RPMI7951 (cell line): ENCODE measurements at regions not wholly inside any gene's neighbourhood (a gene's known extent, or its start where the extent isn't known, plus 50 kb on each side); places are given as distances from the start of the nearest gene placed in this dataset.
A peak's percentile ranks its signal among the peaks of the same experiment; 100 is the strongest.
"Not testable (repeated sequence)": the region's sequence is repeated elsewhere in the genome, so short reads cannot be mapped to it uniquely, and the experiment has no call there.

ENCODE experiments used
- DNase-seq: peaks from one replicate; pipeline ENCODE4 v3.0.0-alpha.2; 2012; ENCODE audit warnings: low read depth

DNA sequence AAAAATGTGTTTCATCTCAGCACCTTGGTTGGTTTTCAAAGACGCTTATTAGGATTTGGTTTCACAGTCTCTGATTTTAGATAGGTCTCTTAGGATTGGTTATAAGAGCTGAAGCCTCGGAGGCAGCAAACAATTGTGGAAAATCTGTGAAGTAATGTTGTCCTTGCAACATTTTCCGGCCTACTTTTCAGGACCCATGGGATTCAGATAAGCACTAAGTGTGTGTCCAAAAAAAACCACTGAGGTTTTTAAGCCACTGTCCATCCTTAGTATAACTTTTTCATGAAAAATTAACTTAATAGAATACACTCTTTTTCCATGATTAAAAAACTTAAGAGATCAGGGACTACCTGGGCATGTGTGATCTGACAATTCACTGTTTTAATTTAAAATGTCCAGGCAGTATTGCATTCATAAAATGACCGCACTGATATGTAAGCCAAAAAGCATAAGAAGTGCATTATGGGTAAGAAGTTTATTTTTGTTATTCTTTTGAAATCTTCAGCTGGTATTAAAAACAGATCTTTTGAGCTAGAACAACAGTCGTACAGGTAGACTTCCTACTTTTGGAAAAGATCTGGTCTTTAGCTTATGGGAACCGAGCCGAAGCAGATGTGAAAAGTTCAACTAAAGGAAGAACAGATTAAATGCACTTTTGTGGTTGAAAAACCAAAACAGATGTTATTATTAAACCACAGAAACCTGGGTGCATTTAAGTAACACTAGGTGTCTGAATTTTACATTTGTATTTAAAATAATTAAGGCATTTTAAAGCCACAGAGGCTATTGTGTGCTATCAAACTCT lies 479.4 kb upstream of the ZEB2 start:
- peak; percentile 86 for DNase-seq

DNA sequence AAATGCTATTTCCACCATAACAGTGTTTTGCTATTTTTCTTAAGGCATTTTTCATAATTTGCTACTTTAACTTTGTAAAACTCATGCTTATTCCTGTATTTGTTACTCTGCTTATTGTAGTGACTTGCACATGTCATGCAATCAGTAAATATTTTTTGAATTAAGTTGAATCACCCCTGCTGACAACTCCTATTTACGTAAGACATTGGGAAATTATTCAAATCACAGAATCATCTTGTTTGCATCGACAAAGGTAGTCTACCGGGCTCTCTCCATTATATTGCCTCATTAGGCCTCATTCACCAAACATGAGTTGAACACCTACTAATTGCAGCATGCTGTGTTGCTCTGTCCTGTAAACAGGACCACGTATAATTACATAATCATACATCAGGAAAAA lies 478.5 kb upstream of the ZEB2 start:
- no peak for DNase-seq

DNA sequence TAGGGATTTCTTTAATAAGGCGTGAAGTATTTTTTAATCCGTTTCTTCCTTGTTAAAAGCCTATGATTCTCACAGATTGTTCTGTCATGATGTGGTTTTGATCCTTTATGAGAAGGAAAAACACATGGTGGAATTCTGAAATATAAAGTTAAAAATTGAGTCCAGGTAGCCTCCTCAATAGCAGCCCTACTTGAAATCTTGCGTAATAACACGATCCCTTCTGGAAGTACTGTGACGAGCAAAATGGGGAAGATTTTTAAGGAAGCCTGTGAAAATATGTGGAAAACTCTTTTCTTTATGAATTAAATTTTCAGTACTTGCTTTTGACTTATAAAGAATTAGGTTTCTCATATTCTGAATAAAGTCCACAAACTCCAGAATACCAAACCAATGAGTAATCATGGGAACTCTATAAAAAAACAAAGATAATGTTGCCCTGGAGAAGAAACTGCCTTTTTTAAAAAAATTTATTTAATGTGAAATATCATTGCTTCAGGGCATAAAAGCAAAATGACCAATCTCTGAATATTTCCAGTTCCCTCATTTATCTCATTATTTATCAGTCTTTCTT lies 476.4 kb upstream of the ZEB2 start:
- peak; percentile 68 for DNase-seq

DNA sequence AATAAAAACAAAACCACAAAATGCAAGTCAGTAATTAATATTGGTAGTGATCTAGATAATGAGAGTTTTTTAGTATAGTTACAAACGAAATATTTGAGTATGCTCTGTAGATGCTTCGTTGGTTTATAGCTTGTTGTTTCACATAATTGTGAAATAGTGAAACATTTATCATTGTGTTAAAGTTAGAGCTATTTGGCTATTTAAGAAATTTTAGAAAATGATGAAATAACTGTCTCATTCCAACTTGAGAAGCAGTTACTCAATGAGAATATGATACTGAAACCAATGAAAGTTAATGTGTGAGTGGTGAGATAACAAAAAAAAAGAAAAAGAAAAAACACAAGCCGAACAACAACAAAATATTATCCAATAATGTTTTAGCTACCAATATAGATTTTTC lies 475.6 kb upstream of the ZEB2 start:
- DNase-seq, result no peak

DNA sequence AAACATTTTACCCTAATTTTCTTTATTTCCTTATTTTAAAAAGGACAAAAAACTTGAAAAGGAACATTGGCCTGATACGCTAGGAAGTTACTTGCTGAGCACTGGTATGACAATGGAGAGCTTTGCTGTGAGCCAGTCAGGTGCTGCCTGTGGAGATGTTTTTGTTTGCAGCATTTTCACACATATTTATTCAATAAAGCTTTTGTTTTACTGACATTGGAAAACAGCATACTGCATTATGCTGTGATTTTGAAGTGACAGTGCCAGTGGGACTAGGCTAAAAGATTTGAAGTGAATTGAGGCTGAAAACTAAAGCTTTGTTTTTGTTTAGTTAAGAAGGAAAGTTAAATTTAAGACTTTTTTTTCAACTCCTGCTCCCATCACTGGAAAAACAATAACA lies 470.7 kb upstream of the ZEB2 start:
- no peak for DNase-seq

DNA sequence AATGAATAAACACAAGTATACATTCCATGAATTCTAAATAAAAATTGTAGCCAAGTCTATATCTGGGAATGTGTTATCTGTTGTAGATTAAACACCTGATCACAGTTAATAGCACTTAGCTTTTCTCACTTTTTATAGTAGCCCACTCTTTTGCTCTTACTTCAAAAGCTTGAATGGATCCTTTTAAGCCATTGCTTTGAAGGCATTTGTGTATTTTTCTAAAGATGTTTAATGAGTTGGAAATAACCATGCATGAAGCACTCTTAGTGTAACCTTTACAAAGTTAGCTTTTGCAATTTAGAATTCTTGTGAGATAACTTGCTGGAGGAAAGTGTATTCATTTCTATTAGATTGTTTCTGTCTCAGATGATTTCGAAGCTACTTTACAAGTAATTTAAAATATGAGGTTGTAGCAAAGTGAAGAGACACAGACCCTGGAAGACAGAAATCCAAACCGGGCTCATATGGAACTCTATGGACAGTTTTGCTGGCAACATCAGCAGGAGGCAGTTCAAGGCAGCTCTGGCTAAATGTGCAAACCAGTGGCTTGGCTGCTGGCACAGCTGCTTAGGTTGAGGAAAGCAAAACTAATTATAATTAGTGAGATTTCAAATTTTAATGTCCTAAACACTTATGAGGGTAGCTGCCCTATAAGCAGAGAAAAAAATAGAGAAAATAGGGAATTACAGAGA lies 469.8 kb upstream of the ZEB2 start:
- no peak for DNase-seq

DNA sequence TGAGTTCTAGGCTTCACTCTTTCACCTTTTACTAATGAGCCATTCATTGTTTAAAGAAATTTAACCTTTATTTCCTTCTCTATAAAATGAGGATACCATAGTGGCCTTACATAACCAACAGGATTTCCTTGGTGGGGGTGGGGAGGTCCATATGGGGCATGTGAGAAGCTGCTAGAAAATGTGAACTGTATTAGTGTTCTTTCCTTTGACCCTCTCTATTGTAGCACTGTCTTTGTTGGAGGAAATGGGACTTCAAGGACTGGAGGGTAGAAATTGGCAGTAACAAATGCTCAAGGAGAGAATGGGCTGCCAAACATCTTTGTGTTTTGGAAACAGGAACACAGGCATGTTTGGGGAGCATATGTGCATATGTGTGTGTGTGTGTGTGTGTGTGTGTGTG lies 468.7 kb upstream of the ZEB2 start:
- no peak for DNase-seq

DNA sequence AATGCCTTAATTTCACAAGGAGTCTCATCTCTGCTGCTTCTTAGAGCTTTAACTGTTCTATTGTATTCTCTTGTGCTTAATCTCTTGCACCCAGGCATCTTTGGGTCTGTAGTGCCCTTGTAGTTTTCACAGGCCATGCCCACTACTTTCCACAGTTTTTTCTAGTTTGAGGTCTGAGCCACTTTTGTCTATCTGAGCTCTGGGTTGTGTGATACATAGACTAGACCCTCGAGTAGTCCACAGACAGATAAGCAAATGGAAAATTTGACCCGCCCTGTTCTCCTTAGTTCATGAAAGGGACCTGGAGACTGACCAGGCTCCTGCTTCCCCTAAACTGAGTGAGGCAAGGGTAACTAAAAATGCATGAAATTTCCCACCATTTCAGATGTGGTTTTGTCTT lies 466.8 kb upstream of the ZEB2 start:
- no peak for DNase-seq

DNA sequence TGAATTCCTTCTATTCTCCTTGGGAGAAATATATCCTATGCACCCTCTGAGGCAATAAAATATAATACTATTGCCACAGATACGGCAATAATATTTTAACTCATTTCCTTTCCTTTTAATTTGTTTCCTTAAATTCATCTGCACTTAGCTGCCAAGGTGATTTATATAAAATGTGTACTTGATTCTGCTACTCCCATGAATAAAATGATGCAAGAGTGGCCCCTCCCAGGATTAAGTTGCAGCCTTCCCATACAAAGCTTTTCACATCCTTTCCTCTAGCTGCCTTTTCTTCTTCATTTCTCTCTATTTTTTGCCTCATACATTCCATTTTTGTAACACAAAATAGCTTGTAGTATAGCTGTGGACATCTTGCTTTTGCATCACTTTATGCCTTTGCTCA lies 464.1 kb upstream of the ZEB2 start:
- no peak for DNase-seq

DNA sequence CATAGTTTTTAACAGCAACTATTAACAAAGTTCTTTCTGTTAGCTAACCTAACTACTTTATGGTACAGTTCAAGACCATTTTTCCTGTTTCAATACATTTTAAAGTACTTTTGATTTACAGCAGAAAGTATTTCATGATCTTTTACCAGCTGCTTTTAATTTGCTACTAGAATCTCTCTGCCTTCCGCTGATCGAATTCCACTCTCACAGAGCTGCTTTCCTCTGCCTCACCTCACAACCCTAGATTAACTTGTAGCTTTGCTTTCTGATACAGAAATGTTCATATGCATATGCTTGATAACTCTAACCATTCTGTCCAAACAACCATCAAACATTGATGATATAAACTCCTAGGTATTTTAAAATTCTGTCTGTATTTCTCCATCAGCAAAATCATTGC lies 463.2 kb upstream of the ZEB2 start:
- no peak for DNase-seq

DNA sequence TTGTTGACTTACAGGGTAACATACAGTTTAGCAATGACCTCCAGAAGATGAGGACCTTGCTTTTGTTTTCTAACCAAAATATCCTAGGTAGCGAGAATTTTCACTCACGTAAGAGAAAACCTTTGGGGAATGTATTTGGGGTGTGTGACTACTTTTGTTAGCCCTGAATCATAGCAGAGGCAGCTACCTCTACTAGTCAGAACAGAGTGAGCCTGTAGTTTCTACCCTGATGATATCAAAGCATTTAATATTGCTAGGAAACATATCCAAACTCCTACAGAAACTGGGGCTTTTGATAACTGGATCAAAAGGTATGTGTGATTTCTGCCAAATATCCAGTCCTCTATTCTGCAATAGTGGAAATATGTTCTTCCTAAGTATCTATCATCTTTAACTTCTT lies 462.6 kb upstream of the ZEB2 start:
- DNase-seq, result no peak

DNA sequence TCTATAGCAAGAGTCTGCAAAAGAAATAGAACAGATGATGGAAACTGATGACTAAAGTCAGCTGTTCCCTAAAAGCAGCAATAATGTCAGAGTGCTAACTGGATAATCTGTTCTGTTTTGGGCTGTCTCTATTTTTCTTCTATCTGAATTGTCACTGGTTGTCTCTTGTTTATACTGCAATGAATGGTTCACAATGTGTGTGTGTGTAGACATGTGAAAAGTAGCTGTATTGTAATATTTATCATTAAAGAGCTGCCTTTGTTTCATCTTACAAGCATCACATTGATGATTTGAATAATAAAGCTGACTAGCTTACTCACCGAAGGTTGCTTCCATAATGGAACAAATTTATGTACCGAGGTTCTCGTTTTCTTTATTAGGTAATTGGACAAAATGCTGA lies 456.0 kb upstream of the ZEB2 start:
- DNase-seq, result no peak

DNA sequence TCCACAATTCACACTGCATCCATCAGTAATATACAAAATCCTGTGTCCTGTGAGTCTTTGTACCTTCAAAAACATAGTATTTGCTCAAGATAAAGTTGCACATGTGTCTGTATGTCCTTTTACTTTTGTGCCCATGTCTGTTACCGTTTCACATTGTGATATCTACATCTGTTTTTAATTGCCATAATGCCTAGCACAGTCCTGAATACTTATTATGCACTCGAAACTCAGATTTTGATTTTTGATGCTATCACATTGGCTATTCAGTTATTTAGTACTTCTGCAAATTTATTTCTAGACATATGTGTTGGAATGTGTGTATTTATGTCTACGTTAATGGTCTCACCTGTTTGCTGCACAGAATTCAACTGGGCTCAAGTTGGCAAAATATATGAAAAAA lies 452.8 kb upstream of the ZEB2 start:
- DNase-seq, result no peak

DNA sequence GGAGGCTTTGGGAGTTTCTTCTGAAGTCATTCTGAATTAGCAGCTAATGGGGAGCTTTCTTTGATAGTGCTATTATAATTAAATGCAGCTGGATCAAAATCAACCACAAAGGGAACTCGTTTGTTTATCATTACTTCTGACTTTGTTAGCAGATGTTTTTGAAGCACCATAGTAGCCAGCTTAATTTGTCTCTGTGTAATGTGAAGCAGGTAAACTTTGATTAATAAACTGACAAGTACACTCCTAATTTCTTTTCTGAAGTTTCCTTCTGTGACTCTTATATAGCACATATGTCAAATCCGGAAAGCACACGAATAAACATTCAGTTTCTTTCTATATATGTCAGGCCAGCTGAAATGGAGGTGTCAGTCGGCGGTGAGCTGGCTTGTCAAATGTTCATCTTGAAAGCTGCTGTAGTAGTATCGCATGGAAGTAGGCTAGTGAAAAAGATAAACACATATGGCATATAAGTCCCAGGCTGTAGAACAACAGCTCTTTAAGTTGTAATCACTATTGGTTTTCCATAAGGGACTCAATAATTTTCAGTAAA lies 451.9 kb upstream of the ZEB2 start:
- peak; percentile 10 for DNase-seq

DNA sequence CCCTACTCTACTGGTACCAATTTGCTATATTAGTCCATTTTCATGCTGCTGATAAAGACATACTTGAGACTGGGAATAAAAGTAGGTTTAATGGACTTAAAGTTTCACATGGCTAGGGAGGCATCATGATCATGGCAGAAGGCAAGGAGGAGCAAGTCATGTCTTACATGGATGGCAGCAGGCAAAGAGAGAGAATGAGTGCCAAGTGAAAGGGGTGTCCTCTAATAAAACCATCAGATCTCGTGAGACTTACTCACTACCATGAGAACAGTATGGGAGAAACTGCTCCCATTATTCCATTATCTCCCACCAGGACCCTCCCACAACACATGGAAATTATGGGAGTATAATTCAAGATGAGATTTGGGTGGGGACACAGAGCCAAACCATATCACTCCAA lies 450.5 kb upstream of the ZEB2 start:
- not testable (repeated sequence) for DNase-seq

DNA sequence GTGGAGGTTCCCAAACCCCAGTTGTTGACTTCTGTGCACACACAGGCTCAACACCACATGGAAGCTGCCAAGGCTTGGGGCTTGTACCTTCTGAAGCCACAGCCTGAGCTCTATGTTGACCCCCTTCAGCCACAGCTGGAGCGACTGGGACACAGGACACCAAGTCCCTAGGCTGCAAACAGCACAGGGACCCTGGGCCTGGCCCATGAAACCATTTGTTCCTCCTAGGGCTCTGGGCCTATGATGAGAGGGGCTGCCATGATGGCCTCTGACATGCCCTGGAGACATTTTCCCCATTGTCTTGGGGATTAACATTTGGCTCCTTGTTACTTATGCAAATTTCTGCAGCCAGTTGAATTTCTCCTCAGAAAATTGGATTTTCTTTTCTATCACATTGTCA lies 449.6 kb upstream of the ZEB2 start:
- not testable (repeated sequence) for DNase-seq

DNA sequence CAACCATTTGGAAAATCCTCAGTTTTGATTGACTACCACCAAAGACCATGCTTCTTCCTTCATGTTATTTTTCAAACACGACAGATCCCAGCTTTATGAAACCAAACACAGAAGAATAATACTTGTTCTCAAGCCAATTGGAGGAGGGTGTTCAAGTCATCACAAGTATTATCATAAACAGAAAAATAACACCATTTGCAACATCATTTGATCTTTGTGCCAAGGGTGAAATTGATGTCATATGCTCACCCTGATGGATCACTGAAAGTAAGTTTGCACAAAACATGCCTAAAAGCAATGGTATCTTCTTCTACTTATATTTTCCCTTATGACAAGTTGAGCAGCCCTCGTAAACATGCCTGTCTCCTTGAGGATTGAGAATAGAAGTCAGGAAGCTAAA lies 448.0 kb upstream of the ZEB2 start:
- DNase-seq, result no peak

DNA sequence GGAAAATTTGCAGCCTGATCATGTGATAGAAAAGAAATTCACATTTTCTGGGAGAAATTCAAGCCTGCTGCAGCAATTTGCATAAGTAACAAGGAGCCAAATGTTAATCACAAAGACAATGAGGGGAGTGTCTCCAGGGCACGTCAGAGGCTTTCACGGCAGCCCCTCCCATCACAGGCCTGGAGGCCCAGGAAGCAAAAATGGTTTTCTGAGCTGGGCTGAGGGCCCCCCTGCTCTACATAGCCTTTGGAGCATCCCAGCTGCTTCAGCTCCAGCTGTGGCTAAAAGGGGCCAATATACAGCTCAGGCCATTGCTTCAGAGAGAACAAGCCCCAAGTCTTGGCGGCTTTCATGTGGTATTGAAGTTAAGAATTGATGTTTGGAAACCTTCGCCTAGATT lies 445.3 kb upstream of the ZEB2 start:
- no peak for DNase-seq

DNA sequence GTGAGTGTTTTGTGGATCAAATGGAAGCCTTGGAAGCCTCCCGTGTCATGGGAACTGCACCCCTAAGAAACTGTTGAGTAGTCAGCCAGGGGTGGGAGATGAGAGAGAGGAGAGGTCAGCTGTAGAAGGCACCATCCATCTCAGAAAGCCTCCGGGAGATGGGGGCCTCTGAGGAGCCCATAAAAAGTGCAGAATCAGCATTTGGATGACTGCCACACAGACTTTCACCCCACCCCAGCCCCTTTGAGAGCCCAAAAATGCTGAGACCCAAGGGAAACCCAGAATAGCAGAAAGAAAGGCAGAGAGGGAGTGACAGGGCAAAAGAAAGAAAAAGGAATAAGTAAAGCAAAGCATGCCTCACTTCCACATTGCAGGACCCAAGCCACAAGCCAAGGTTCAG lies 443.1 kb upstream of the ZEB2 start:
- DNase-seq, result no peak

DNA sequence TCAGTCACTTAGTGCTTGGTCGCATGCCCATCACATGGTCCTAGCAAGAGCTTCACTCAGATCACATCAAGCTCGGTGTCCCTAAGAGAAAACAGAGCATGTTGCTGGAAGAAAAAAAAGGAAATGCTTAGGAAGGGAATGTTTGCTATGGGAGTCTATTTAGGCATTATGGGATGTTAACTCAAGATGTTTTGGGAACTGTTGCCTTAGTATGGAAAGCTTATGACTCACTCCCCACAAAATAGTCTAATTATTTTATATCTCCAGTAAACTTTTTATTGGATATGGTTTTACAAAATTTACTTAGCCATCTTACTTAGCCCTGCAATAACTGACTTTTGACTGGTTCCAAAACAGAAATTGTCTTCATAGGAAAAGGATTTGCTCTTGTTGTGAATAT lies 439.5 kb upstream of the ZEB2 start:
- DNase-seq, result no peak

DNA sequence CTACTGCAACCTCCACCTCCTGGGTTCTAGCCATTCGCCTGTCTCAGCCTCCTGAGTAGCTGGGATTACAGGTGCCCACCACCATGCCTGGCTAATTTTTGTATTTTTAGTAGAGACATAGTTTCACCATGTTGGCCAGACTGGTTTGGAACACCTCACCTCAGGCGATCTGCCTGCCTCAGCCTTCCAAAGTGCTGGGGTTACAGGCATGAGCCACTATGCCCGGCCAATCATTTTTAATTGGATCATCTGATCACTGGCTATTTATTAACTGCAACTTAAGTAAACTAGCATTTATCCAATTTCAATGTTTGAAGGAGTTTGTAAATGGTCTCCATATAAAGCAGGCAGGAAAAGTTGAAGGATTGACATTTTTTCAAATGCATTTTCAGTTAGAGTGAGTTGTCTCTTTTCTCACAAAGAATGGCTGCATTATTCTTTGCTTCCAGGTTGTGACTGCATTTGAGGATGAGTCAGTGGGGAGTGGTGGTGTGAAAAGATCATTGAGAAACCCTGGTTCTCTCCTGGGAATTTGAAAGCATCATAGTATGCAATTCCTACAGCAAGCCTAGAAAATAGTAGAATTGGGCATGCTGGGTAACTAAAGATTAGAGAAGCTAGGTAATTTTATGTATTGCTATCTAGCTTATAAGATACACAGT lies 431.1 kb upstream of the ZEB2 start:
- DNase-seq, result peak; percentile 86

DNA sequence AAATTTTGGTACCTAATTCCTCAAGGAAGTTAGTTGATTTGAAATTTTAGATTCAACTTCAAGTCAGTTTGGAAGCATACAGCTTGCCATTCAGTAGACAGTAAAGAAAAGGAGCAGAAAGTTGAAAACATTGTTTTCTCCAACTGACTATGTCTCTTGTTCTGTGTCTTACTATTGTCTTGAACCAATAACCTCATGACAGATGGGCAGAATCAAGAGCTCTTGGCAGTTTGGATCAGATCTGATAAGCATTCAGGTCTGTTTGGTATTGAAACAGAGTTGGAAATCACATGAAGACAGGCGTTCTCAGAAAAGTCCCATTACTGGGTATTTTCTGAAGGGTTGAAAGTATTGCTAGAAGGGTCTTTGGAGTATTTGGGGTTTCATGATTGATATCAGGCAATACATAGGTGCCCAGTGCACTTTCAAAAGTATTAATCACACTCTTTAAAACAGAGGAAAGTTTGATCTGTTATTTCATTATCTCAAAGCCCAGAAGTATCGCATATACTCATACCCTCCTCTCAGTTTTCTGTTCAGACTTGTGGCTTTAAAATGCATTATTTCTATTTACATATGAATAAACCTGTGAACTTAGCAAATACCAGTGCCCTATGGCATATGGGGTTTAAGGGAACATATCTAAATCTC lies 428.4 kb upstream of the ZEB2 start:
- no peak for DNase-seq
